ENCODE measurements at regions not wholly inside any gene's neighbourhood (a gene's known extent, or its start where the extent isn't known, plus 50 kb on each side); places are given as distances from the start of the nearest gene placed in this dataset.

GRCh38 chr5:36389245-36389644 lies 87.5 kb upstream of the RANBP3L start:
- TF ChIP-seq CTCF (conservative IDR thresholded peaks at IDR 0.05) (no peak), EZH2 (IDR thresholded peaks at IDR 0.05; ENCODE audit: low read depth) (no peak)
